ENCODE measurements at regions not wholly inside any gene's neighbourhood (a gene's known extent, or its start where the extent isn't known, plus 50 kb on each side); places are given as distances from the start of the nearest gene placed in this dataset.

DNA sequence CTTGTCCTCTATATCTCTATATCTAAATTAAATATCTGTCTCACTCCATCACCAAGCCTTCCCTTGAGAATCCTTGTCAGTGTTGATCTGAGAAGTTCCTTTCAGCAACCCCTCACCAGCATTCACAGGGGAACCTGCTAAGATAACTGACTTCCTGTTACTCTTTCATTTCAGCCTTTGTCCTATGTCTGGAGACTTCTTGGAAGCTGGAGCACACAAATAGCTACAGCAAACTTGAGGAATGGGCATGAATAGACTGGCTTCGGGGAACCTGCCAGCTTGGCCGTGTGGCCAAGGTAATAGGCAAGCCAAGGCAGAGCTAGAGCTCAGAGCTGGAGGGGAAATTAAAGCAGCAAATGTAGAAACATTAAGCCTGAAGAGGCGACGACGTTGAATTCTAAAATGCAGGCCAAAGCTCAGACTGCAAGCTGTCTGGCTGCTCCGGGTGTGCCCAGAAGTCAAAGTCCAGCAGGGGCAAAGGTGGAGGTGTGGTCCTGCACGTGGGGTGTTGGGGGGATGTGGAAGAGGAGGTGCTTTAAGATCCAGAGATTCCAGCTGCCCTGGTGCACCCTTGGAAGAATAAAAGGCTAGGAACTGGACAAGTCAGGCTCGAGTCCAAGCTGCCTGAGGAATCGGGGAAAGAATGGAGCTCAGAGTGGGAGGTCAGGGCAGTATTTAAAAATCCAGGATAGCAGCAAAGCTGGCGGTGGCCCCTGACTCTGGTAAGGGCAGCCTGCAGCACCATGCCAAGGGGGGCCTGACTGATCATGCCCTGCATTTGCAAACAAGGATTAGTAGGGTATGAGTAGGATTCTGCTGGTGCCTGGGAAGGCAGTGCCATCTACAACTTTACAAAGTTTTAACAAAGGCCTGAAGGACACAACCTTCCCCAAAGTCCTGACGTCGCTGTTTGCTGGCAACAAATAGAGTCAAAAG, 185.0 kb upstream of the SGK1 start:
- no peak for TF ChIP-seq POLR2AphosphoS5 (IDR thresholded peaks at IDR 0.05)
- no peak for TF ChIP-seq POLR2A (IDR thresholded peaks at IDR 0.05)

Data from spleen (tissue), 3 donors.